ENCODE measurements at regions not wholly inside any gene's neighbourhood (a gene's known extent, or its start where the extent isn't known, plus 50 kb on each side); places are given as distances from the start of the nearest gene placed in this dataset.
"Not testable (repeated sequence)": the region's sequence is repeated elsewhere in the genome, so short reads cannot be mapped to it uniquely, and the experiment has no call there.

GRCh38 chr5:117587111-117587510, 1012.5 kb upstream of the SEMA6A start:
- no peak for DNase-seq

DNA sequence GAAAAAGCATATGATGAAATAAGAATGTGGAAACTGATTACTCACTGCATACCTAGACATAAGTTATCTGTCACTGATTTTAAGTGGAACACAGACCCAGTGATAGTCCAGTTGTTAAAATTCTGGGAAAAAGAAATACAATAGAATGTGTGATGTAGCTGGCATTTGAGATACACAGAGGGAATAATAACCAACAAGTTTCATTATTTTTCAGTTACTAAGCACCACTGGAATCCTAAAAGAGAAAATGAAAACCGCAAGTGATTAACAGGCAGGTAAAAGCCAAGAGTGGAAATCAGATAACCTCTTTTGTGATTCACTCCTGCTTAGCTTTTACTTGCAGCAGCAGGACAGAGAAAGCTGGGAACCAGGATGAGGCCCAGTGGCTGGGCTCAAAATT, 994.0 kb upstream of the SEMA6A start:
- DNase-seq: no peak

DNA sequence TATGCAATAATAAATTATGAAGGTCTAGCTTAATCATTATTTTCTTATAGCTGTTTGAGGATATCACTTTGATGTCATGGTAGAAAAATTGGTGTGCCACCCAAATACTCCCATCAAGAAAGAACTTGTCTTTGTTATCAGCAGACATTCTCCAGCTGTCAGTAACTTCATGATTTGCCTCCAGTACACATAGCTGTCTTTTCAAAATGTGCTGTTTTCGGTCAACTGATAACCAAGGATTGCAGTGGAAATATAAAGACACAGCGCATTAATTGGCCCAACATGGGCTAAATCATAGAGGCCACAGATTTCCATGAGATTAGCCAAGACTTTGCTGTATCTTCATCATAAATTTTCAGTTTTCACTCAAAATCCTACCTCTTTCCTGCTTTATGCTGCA, 993.5 kb upstream of the SEMA6A start:
- no peak for DNase-seq

DNA sequence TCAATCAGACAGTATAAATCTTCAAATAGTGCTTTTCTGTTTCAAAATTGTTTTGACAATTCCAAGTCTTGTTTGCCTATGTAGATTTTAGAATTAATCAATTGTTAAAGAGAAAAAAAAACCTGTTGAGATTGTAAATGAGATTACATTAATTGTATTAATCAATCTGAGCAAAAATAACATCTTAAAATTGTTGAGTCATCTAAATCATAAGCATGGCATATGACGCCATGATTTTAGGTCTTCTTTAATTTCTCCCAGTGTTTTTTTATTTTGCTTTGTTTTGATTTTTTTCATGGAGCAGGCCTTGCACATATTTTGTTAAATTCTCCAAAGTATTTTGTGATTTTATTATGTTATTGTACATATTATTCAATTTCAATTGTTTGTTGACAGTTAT, 988.0 kb upstream of the SEMA6A start:
- DNase-seq: no peak

DNA sequence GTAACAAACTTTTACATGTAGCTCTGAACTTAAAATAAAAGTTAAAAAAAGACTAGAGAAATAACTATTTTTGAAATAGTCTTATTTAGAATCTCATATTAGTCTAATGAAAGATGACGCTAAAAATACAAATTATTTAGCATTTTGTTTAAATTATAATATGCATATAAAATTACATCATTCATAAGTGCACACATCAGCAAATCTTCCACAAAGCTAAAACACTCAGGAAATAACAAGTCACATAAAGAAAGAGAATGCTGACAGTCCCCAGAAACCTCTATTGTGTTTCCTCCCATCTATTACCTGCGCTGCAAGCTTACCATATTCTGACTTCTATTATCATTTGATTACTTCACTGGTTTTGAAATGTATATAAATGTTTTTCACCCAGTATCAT, 986.9 kb upstream of the SEMA6A start:
- no peak for DNase-seq

DNA sequence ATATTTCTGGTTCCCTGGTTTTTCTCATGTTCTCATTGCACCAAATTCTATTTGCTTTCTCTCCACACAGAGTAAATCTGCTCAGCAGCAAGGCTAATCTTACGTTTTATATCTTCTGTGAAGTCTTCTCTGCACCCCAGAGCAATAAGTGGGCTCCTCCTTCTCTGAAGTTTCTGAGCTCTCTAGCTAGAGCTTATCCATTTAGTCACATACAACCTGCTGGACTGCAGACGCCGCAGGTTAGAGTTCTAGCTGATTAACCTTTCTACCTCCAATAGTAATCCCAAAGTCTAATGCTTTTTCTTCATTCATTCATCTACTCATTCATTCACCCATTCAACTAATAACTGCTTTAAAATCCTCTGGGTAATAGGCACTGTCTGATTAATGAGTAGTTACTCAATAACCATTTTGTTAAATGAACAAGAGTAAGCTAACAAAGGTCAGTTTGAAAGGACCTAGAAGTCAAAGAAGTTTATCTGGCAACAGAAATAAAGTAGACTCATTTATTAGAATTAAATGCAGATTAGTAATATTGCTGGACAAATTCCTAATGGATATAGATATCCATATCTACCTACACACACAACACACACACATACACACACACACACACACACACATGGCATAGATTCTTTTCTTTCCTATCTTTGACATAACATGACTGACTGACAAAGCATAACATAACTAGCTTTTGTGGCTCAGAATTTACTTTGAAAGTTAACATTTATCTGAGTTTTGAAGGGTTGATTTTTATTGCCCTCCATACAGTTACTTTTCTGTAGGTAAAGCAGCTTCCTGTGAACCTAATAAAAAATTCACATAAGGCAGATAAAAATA, 984.6 kb upstream of the SEMA6A start:
- DNase-seq: no peak

DNA sequence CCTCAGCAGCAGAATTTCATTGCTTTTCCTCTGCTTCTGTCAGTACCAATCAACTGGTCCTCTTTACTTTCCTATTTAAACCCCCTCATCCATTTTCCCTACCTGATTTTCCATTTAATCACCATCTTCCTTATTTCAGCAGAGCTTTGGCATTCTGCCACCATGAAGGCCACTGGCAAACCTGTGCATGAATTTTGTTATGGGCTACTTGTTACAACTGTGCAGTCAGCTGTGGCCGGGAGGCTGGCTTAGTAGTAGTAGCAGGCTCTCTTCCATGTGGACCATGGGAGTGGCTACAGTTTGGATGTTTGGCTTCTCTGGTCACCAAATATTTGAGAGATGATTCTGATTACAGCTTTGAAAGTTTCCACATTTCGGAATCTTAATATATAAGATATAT, 976.6 kb upstream of the SEMA6A start:
- DNase-seq: no peak

DNA sequence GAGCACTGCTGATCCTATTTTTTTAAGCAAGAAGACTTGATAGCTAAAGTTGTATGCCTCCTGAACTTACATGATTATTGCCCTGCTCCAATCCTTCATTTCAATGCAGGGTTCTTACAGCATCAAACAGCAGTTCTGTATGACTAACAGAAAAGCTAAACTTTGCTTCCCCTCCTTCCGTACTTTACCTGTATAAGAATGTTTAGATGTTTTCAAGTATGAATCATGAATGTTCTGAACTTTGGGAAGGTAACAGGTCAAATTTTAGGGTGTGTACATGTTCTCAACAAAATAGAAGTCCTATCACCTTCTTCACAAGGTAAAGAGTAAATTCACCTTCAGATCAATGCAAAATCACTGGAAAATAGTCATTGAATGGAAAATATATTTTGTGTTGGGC, 972.6 kb upstream of the SEMA6A start:
- no peak for DNase-seq

GRCh38 chr5:117539692-117540091, 965.1 kb upstream of the SEMA6A start:
- DNase-seq: no peak

GRCh38 chr5:117533792-117534191, 959.2 kb upstream of the SEMA6A start:
- DNase-seq: no peak

GRCh38 chr5:117533051-117533670, 958.5 kb upstream of the SEMA6A start:
- DNase-seq: not testable (repeated sequence)

- DNase-seq: no peak
These were observed 945.4 kb upstream of the SEMA6A start for GRCh38 chr5:117519957-117520500.

- DNase-seq: no peak
These were observed 929.7 kb upstream of the SEMA6A start for GRCh38 chr5:117504305-117504704.

- no peak for DNase-seq
These were observed 923.0 kb upstream of the SEMA6A start for GRCh38 chr5:117497601-117498000.

DNA sequence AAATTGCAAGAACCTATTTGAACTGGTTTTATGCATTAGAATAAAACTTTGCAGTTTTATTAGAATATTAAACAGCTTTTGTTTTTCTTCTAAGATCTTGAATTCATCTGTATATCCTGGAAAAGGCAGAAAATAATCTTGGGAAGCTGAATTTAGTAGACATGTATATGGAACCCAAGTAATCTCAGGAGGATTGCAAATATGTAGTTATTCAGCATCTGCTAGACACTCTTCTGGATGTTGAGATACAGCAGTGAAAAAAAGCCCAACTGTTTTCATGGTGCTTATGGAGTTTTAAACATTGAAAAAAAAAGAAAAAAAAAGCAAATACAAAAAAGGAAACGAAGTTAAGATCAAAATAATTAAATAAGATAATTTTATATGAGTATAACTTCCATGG, 922.2 kb upstream of the SEMA6A start:
- DNase-seq: no peak

DNA sequence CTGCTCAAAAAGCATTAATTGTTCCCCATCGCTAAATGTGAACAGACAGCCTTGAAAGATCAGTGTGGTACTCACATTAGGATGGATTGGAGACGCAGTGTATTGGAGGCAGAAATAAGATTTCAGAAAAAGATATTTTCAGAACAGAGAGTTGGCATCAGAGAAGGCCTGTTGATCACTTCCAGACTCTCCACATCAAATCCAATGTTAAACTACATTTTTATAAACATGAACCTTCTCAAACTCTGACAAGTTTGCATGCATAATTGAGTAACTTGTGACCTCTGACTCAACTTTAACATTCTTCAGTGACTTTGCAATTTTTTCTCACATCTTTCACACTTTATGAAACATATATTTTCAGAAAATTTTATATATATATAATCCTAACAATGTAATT, 919.6 kb upstream of the SEMA6A start:
- no peak for DNase-seq

DNA sequence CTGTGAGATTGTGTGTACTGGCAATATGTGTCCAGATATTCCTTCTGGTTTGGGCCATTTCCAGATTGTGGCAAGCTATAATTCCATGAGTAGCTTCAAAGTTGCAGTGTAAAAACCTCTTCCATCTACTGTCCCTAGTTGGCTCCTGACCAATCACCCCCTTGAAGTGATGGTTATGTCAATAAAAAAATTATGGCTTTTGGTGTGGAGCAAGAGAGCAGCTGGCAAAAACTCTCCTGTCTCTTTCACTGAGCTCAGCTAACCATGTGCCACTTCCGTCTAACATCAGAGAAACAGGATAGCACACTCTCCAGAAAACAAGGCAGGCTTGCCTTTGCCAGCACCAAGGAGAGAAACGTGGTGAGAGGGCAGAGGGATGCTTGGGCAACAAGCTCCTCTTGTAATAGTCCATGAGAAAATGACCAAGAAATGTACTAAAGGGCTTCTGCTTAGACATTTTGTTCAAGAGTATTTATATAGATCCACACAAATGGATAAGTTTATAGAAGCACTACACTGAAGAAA, 914.4 kb upstream of the SEMA6A start:
- DNase-seq: no peak

GRCh38 chr5:117487556-117487955, 912.9 kb upstream of the SEMA6A start:
- DNase-seq: no peak

DNA sequence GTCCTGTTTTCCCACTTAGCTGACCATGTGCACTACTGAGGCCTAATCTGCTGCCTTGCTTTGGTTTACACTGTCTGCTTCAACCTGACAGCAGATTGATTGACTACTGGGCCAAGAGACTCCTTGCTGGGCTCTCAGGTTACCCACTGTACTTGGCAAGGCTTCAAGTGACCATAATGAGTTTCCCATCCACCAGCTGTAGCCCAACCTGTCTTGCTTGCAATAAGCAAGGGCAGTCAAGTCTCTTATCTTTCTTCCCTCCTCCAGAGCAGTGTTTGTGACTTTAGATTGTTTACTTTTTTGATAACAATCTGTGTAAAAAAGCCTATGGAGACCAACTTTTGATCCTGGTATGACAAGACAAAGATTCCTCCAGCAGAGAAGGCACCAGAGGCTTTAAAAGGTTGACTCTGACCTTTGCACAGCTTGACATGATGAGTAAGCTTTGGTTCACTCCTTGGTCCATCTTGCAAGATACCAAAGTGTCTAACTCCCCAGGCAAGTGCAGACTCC, 912.3 kb upstream of the SEMA6A start:
- DNase-seq: no peak

DNA sequence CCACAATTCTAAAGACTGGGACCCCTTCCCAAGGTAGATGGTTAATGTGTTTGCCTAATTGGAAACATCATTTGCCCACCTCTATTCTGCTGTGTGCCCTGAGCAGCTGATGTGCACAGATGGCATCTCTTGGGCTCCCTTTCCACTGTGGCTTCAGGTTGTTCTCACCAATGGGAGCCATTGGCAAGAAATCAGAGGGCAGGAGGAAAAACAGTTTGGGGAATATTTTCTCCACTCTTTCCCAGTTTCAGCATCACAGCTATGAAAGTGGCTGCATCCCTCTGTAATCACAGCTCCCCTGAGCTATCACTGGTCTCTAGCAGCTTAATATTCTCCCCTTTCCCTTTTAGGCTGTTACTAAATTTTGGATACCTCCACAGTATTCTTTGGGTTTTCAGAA, 911.6 kb upstream of the SEMA6A start:
- no peak for DNase-seq

- DNase-seq: no peak
These were observed 901.3 kb upstream of the SEMA6A start for GRCh38 chr5:117475919-117476318.

- no peak for DNase-seq
These were observed 898.5 kb upstream of the SEMA6A start for GRCh38 chr5:117473165-117473564.

DNA sequence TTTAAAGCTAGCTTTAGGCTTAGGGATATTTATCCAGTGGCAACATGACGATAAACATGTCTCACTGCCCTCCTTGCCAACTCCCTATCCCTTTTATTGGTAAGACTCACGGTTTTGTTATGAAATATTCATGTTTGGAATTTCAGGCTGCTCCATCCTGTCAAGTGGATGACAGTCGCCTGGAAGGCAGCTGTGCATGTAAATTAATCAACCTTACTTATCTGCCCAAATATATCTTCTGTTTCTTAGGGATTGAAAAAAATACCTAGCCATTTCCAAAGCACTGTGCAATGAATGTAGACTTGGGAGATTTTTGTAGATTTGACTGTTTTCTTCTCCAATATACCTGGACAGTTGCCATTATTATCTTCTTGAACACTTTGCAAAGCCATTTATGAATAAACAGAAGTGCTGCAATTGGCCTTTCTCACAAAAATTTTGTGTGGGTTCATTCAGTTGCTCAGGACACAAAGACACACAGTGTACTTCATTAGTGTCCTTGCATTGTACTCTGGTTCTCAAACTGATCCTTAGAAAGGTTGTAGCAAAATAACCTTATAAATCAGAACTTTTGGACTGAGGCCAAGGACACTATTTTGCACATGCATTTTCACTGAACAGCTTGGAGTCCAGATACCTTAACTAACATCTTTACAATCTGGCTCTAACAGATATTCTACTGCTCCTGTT, 889.4 kb upstream of the SEMA6A start:
- no peak for DNase-seq
